ENCODE measurements at regions not wholly inside any gene's neighbourhood (a gene's known extent, or its start where the extent isn't known, plus 50 kb on each side); places are given as distances from the start of the nearest gene placed in this dataset.

- Histone ChIP-seq H3F3A (ENCODE audit: low read length, unreplicated experiment) (no peaks in the 10 kb centered on the region), H4K20me1 (ENCODE audit: low read length) (no peaks in the 10 kb centered on the region), H3K9ac (ENCODE audit: low read length) (no peak overlapping the region), H3K79me2 (ENCODE audit: low read length) (no peaks in the 10 kb centered on the region), H3K9me2 (replicated peaks; ENCODE audit: low read length) (no peaks in the 10 kb centered on the region), H3K9me3 (ENCODE audit: low read length) (no peaks in the 10 kb centered on the region), H3K27ac (ENCODE audit: low read length) (no peak overlapping the region), H2AFZ (ENCODE audit: low read length) (no peak overlapping the region), H3K36me3 (ENCODE audit: low read depth, low read length) (no peaks in the 10 kb centered on the region), H3K4me2 (ENCODE audit: low read length) (no peak overlapping the region), H3K4me1 (ENCODE audit: insufficient read depth, low read length) (no peaks in the 10 kb centered on the region), H3K27me3 (ENCODE audit: low read length) (no peaks in the 10 kb centered on the region), H3K4me3 (ENCODE audit: low read length) (no peak overlapping the region)
- intact Hi-C loops (cut with micrococcal nuclease) = no loop called here
- ATAC-seq (no peak), DNase-seq (no peak)
- no TSS peak for BruUV-seq (replicated peaks)
- ChIA-PET CTCF (no interaction called here), POLR2A (ENCODE audit: unreplicated experiment) (no interaction called here)
- no peak for TF ChIP-seq EZH2phosphoT487 (IDR thresholded peaks at IDR 0.05; ENCODE audit: borderline replicate concordance, low read length)
Measured at GRCh38 chr13:54484166-54484565, 1455.6 kb downstream of the OLFM4 start.

- intact Hi-C loops (cut with micrococcal nuclease) = no loop called here
- no peaks in the 10 kb centered on the region for H3K9me2 ChIP-seq (replicated peaks; ENCODE audit: low read length)
- no peaks in the 10 kb centered on the region for H3K36me3 ChIP-seq (ENCODE audit: low read depth, low read length)
- TF ChIP-seq EZH2 (IDR thresholded peaks at IDR 0.05; ENCODE audit: low read length, unreplicated experiment) (no peak), CTCF (conservative IDR thresholded peaks at IDR 0.05; ENCODE audit: low read depth, low read length) (no peak), EZH2phosphoT487 (IDR thresholded peaks at IDR 0.05; ENCODE audit: borderline replicate concordance, low read length) (no peak)
- no peaks in the 10 kb centered on the region for H3K4me1 ChIP-seq (ENCODE audit: insufficient read depth, low read length)
- no peaks in the 10 kb centered on the region for H3K79me2 ChIP-seq (ENCODE audit: low read length)
- no TSS peak for BruUV-seq (replicated peaks)
- H3K27me3 ChIP-seq (ENCODE audit: low read length) = no peaks in the 10 kb centered on the region
- no peaks in the 10 kb centered on the region for H3F3A ChIP-seq (ENCODE audit: low read length, unreplicated experiment)
- DNase-seq (no peak), ATAC-seq (no peak)
- H3K4me2 ChIP-seq (ENCODE audit: low read length) = no peak overlapping the region
- ChIA-PET POLR2A (ENCODE audit: unreplicated experiment) (no interaction called here), CTCF (no interaction called here)
- no peak overlapping the region for H2AFZ ChIP-seq (ENCODE audit: low read length)
- H4K20me1 ChIP-seq (ENCODE audit: low read length) = no peaks in the 10 kb centered on the region
- no peaks in the 10 kb centered on the region for H3K9me3 ChIP-seq (ENCODE audit: low read length)
- no peak overlapping the region for H3K4me3 ChIP-seq (ENCODE audit: low read length)
- no peak overlapping the region for H3K9ac ChIP-seq (ENCODE audit: low read length)
- H3K27ac ChIP-seq (ENCODE audit: low read length) = no peak overlapping the region
Measured at GRCh38 chr13:54486421-54487166, 1458.0 kb downstream of the OLFM4 start.

GRCh38 chr13:54489359-54489758 lies 1460.7 kb downstream of the OLFM4 start:
- Histone ChIP-seq H3K9ac (ENCODE audit: low read length) (no peak overlapping the region), H3K27me3 (ENCODE audit: low read length) (no peaks in the 10 kb centered on the region), H3K4me3 (ENCODE audit: low read length) (no peak overlapping the region), H3F3A (ENCODE audit: low read length, unreplicated experiment) (no peaks in the 10 kb centered on the region), H3K9me2 (replicated peaks; ENCODE audit: low read length) (no peaks in the 10 kb centered on the region), H3K4me2 (ENCODE audit: low read length) (no peak overlapping the region), H3K36me3 (ENCODE audit: low read depth, low read length) (no peaks in the 10 kb centered on the region), H2AFZ (ENCODE audit: low read length) (no peak overlapping the region), H3K27ac (ENCODE audit: low read length) (no peak overlapping the region), H3K79me2 (ENCODE audit: low read length) (no peaks in the 10 kb centered on the region), H4K20me1 (ENCODE audit: low read length) (no peaks in the 10 kb centered on the region), H3K9me3 (ENCODE audit: low read length) (no peaks in the 10 kb centered on the region), H3K4me1 (ENCODE audit: insufficient read depth, low read length) (no peaks in the 10 kb centered on the region)
- ChIA-PET CTCF (no interaction called here), POLR2A (ENCODE audit: unreplicated experiment) (no interaction called here)
- ATAC-seq (no peak), DNase-seq (no peak)
- no peak for TF ChIP-seq CTCF (conservative IDR thresholded peaks at IDR 0.05; ENCODE audit: low read depth, low read length)
- TF ChIP-seq EZH2 (IDR thresholded peaks at IDR 0.05; ENCODE audit: low read length, unreplicated experiment) = no peak
- TF ChIP-seq EZH2phosphoT487 (IDR thresholded peaks at IDR 0.05; ENCODE audit: borderline replicate concordance, low read length) = no peak
- no TSS peak for BruUV-seq (replicated peaks)
- intact Hi-C loops (cut with micrococcal nuclease) = no loop called here

Data from PC-3 (cell line).